HUES64 (cell line): ENCODE measurements at regions not wholly inside any gene's neighbourhood (a gene's known extent, or its start where the extent isn't known, plus 50 kb on each side); places are given as distances from the start of the nearest gene placed in this dataset.

ENCODE experiments used
- H3K27ac ChIP-seq: 2 replicates; pipeline ENCODE4 v1.7.0; 2013; ENCODE audit warnings: low read depth, low read length, inconsistent platforms
- H3K27me3 ChIP-seq: 2 replicates; pipeline ENCODE4 v1.6.1; 2013; ENCODE audit warnings: mild to moderate bottlenecking, low read length; ENCODE audit not compliant: insufficient read depth
- H3K36me3 ChIP-seq: 2 replicates; pipeline ENCODE4 v1.6.1; 2013; ENCODE audit warnings: mild to moderate bottlenecking, low read length; ENCODE audit not compliant: insufficient read depth
- H3K4me1 ChIP-seq: 2 replicates; pipeline ENCODE4 v1.6.1; 2013; ENCODE audit warnings: mild to moderate bottlenecking, low read length, moderate library complexity; ENCODE audit not compliant: insufficient read depth
- H3K4me3 ChIP-seq: 2 replicates; pipeline ENCODE4 v1.5.1; 2013; ENCODE audit warnings: mild to moderate bottlenecking, low read length, moderate library complexity
- H3K9ac ChIP-seq: 2 replicates; pipeline ENCODE4 v1.6.1; 2013; ENCODE audit warnings: mild to moderate bottlenecking, low read depth, low read length
- H3K9me3 ChIP-seq: 2 replicates; pipeline ENCODE4 v1.6.1; 2013; ENCODE audit warnings: low read depth, low read length; ENCODE audit not compliant: insufficient read depth
- WGBS: fragments of 150-250, 120-280 bp; methylation state at CpG from one replicate; pipeline ENCODE4 v1.1.7; 2013; ENCODE audit warnings: missing lambda C conversion rate; 5-methylcytosine and 5-hydroxymethylcytosine counted together

DNA sequence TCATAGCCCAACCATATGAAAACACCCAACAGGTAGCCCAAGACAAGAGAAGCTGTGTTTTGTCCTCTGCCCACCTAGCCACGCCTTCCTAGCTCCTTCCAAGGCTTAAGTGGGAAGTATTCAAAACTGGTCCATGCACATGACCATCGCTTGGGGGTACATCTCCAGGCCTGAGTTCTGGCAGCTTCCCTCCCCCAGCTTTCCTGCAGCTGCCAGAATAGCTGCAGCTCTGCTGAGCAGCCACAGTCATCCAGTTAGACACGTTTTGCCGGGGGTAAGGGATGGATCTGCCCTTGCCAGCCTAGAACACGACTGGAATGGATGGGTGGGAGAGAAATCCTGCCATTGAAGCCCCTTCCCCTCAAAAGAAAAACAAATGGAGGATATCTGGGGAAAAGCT is 166.8 kb downstream of the NRP2 start:
- Histone ChIP-seq H3K9ac (no peak overlapping the region), H3K27me3 (no peaks in the 10 kb centered on the region), H3K36me3 (no peaks in the 10 kb centered on the region), H3K4me3 (no peak overlapping the region), H3K27ac (no peak overlapping the region), H3K9me3 (no peaks in the 10 kb centered on the region), H3K4me1 (no peaks in the 10 kb centered on the region; the same call in 1 of the 2 replicates)
- 91% methylated on average over 4 of the region's 5 CpGs for WGBS

DNA sequence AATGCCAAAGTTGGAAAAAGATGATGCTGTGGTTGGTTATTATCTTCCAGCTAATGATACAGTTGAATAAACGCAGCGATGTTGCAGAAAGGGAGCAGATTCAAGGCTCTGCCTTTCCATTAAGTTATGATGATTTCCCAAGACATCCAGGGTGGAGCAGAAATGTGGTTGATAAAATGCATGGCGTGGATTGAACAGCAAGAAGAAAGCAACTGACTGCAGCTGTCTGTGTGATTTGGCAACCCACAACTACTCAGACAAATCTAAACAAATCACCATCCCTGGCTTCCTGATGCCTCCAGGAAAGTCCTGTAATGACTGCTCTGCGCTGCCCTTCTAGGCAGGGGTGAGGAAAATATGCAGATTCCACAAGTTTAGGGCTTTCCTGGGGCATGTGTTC is 166.3 kb downstream of the NRP2 start:
- Histone ChIP-seq H3K9ac (no peak overlapping the region), H3K27ac (no peak overlapping the region), H3K36me3 (no peaks in the 10 kb centered on the region), H3K27me3 (no peaks in the 10 kb centered on the region), H3K4me1 (no peaks in the 10 kb centered on the region; the same call in 1 of the 2 replicates), H3K9me3 (no peaks in the 10 kb centered on the region), H3K4me3 (no peak overlapping the region)
- WGBS: 93% methylated on average over 4 of the region's 4 CpGs
